HG03095 (cell line): ENCODE measurements at regions not wholly inside any gene's neighbourhood (a gene's known extent, or its start where the extent isn't known, plus 50 kb on each side); places are given as distances from the start of the nearest gene placed in this dataset.

Source experiments
- ATAC-seq: cut with Tn5 transposase; IDR thresholded peaks from one replicate; pipeline ENCODE4 v1.9.1; 2021; ENCODE audit warnings: moderate library complexity; ENCODE audit not compliant: unreplicated experiment

DNA sequence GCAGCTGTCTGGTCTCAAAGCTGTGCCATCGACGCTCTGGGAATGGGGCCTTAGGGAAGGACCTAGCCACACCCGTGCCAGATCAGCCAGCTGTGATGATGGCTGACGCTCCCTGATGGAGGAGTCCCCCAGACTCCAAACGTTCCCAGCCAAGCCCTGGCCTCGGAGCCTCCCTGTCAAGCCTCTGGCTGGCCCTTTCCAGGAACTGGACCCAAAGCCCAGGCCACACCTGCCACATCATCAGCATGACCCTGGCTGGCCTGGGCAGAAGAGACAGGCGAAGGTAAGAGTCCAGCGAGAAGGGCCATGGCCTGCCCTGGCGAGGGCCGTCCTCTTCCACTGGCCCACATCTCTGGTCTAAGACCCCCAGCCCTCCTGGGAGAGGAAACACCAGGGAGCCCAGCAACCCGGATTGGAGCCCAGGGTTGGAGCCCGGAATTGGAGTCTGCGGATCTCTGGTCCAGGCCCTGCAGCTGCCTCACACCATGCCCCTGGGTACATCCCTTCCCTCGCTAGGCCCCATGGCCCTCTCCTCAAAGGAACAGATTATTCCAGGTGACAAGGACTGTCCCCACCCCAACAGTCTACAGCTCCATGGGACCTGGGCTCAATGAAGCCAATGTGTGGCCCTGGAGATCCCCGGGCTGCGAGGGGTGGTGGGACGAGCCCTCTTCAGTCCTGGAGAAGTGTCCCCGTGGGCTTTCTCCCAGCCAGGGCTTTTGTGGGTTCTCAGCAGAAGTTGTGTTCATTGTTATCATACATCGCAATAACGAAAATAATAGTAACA, 105.1 kb upstream of the TNRC6C start:
- no peak for ATAC-seq

DNA sequence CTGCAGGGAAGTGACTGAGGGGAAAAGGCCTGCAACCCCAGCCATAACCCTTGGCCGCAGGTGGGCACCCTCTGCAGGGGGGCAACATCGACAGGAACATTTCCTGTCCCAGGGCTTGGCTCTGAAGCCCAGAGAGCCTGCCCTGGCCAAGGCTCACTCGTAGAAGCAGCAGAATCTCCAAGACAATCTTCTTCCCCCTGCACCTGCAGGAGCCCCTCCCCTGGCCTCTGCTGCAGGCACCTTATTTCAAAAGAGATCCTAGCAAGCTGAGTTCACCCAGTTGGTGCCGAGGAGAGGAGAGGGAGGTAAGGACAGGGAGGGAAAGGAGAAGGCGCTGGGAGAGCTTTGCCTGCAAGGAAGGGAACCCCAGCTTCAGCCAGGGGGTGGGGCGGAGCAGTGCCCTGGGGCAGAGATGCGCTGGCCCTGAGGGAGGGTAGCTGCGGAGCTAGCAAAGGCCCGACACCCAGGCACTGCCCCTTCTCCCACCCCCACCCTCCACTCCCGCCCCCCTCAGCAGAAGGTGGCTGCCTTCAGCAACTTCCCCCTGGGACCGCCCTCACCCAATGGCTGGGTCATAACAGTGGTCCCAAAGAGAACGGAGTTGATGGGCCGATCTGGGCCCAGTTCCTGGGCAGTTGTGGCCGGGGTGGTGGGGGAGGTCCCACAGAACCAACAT, 104.3 kb upstream of the TNRC6C start:
- no peak for ATAC-seq

DNA sequence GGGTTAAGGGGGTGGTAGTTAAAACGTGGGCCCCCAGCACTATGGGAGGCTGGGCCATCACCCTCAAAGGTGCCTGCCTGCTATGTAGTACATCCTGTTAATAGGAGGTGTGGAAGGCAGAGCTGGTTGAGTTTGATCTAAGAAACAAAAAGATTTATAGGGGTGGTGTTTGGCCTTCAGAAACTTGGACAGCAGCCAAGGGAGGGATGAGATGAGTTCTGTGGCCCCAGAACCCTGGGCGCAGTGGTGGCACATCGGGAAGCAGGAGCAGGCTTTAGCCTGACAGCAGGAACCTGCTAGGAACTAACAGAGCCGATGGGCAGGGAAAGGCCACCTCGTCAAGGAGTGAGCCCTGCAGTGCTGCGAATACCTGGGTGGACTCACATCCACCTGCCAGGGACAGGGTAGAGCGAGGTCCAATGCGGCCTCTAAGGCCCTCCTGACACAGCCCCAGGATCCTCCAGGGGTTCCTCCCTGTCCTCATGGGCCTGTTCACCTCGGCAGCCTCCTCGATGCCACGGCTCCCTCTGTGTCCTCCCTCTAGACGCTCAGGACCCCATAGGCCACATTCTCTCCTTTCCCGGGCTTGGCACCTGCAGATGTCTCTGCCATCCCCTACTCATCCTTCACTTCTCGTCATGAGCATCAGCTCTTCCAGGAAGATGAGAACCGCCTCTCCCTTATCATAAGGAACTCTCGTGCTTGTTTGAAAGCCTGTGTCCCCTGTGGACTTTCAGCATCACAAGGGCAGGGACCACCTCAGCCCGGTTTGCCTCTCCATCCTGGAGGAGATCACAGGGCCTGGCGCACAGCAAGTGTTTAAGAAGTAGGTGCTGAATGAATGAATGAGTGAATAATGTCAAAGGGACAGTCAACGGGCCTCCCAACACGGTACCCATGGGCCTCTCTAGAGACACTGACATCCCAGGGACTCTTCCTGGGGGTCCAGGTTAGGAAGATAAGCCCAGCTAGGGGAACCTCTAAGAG, 103.5 kb upstream of the TNRC6C start:
- no peak for ATAC-seq

DNA sequence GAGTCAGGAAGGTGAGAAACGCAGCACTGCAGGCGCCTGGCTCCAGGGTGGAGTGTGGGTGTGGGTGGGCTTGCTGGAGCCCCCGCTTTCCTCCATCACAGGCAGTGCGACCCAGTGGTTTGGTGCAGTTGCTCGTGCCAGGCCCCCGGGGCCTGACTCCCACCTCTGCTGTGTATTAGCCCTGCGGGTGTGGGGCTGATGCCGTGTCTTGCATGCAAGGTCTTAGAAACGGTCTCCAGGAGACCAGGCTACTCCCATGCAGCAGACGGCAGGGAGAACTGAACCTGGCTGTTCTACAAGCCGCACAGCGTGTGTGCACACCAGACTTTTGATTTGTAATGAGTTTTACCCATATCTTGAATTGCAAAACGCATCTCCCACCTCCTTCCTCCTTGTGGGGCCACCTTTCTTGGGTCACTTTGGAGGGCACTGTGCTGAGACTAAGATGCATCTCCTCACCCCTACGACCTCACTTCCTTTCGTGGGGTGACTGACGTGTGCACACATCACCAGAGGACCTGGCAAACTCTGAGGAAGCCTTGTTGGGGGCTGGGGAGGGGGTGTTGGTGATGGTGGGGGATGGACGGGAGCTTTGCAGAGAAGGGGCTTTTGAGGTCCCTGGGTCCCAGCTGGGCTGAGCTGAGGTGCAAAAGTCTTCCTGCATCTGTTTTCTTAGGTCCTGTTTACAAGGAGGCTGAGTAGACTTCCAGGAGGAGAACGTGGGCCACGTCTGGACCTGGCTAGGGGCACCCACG, 101.8 kb upstream of the TNRC6C start:
- ATAC-seq: no peak

DNA sequence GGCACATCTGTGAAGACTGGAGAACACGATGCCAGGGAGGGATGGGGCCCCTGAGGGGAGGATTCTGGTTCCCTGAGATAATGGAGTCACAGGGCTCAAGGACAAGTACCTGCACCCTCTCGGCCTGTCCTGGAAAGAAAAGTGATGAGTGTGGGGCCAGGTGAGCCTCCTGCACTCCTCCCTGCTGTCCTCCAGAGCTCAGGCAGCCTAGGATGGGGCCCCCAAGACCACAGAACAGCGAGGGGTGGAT, 101.3 kb upstream of the TNRC6C start:
- ATAC-seq: no peak

DNA sequence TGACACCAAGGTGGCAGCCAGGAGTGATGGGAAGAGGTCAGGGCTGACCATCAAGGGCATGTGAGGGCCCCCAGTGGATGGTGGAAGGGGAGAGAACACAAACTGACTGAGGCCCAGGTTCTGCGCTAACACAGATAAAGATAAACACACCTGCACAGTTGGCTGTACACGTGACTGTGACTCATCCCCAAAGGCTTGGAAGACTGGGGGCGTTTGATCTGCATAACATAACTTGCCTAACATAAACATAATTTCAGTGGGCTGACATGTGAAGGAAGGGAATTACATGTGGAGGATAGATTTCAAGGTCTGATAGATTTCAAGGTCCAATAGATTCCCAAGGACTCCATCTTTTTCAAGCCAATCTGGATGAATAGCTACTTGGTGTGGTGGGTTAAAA, 100.9 kb upstream of the TNRC6C start:
- ATAC-seq: no peak

DNA sequence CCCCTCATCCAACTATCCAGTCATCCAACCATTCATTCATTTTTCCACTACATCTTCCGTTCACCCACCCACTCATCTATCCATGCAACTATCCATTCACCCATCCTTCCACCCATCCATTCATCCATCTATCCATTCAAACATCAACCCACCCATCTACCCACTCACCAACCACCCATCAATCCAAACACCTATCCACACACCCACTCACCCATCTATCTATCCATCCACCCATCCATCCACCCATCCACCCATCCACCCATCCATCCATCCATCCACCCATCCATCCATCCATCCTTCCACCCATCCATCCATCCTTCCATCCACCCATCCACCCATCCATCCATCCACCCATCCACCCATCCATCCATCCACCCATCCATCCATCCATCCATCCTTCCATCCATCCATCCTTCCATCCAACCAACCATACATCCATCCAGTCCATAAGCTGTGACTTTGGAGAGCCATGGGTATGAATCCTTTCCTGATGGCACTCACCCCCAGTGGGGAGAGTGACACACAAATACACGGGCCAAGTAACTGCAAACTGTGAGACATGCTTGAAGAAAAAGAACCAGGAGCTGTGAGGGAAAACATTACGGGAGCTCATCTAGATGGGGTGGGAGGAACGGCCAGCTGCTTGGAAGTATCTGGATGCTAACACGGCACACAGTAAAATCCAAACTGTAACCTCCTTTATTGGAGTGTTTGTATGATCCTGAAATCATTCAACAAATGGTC, 100.0 kb upstream of the TNRC6C start:
- no peak for ATAC-seq

DNA sequence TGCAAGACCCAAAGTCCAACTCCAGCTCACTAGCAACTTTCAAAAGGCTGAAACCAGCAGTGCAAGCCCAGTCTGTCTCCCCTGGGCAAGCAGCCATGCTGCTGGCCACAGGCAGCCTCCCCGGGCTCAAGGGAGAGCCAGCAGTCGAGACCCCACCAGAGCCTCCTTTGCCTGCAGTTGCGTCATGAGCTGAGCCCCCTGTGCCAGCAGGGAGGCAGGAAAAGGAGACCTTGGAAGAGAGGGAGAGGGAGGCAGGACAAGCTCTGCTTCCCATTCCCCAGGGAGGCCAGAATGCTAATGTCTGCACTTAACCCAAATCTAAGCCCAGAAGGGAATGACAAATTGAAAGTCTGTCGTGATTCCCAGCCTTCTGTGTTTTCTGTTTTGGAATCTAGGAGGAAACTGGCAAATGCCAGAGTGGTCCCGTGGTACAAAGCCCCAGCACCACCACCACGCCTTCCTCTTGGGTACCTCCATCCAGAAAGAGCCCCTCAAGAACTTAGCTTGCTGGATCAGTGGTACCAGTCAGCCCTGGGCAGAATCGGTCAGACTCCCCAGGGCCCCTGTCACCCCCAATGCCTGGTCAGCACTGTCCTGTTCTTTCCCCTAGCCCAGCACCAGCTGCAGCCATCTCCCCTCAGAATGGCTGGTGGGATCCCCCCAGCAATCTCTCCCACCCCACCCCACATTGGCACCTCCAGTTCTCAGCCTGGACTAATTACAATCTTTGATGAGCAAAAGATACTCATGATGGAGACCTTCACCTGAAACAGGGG, 99.3 kb upstream of the TNRC6C start:
- ATAC-seq: no peak

DNA sequence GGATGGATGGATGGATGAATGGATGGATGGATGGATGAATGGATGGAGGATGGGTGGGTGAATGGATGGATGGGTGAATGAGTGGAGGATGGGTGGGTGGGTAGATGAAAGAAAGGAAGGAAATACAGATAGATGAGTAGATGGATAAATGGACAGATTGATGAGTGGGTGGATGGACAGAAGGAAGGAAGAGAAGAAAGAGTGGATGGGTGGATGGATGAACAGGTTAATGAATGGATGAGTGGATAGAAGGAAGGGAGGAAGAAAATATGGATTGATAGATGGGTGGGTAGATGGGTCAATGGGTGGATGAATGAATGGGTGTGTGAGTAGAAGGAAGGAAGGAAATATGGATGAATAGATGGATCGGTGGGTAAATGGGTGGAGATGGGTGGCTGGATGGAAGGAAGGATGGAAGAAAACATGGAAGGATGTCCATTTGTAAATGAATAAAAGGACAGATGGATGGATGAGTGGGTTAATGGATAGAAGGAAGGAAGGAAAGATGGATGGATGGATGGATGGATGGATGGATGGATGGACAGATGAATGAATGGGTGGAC, 97.3 kb upstream of the TNRC6C start:
- ATAC-seq: no peak

DNA sequence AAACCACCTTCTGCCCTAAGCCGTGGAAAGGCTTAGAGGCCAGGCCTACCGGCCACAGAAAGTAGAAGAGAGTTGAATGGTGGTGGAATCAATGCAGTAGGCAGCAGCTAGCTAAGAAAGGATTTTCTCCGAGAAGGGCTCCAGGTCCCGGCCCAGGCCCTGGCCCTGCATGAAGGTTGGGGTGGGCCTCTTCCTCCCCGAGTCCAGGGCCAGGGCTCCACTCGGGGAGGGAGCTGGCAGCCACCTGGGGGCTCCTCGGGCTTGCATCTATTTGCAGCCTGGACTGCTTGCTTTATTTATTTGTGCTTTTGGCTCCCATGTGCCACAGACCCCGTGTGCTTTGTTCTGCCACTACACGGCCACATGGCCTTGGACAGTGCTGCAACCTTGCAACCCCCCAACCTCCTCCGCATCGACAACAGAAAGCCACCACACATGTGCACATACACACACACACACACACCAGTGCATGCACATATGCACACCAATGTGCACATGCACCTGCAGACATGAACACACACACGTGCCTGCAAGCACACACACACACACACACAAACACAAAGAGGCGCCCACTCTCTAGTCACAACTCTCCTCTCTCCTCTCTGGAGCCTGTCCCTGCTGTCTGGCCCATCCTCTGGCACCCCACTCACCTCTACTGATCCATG, 96.4 kb upstream of the TNRC6C start:
- ATAC-seq: no peak

DNA sequence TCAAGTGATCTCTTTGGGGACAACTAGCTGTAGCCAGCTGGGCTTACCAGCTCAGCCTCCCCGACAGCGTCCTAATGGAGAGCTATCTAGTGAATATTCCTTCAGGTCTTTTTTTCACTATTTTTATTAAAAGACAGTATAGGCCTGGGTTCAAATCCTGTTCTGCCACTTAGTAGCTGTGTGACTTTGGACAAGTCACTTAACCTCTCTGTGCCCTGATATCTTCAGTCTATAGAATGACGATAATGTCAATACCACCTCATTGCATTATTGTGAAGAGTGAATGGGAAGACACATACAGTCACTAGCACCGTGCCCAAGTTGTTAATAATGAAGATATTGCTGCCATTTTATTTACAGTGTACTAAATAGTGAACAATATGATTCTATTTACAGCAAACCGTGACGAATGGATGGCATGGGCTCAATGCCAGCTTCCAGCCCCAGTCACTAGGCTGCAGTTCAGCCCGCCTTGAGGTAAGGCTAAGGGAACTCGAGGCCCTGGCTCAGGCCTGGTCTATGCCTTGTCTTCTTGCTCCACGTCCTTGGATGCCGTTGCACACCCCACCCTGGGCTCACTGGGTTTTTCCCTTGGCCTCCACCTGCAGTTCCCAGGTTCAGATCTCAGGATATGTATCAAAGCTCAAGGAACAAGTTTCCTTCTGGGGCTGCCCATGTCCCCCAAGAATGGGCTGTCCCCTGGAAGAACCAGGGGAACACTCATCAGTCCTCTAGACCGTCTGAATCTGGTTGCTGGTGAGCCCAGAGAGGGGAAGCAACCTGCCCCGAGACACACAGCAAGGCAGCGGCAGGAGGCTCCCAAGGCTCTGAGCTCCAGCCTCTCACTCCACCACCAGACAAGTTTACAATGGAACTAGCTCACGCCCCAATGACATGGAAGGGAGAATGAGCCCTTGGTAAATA, 95.4 kb upstream of the TNRC6C start:
- no peak for ATAC-seq

DNA sequence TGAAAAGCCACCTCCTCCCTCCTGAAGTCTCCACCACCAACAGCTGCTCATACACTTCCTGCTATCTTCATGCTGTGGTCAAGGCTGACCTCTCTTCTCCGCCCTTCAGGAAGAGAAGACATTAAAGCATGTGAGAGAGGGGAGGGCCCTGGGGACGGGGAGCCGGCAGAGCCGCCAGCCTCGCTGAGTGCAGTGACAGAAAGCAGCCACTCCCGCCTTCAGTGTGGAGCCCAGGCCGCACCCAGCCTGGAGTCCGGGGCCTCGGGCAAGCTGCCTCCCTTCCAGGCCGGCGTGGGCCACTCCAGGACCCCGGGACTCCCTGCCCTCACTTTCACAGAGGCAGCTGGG, 94.7 kb upstream of the TNRC6C start:
- ATAC-seq: no peak

DNA sequence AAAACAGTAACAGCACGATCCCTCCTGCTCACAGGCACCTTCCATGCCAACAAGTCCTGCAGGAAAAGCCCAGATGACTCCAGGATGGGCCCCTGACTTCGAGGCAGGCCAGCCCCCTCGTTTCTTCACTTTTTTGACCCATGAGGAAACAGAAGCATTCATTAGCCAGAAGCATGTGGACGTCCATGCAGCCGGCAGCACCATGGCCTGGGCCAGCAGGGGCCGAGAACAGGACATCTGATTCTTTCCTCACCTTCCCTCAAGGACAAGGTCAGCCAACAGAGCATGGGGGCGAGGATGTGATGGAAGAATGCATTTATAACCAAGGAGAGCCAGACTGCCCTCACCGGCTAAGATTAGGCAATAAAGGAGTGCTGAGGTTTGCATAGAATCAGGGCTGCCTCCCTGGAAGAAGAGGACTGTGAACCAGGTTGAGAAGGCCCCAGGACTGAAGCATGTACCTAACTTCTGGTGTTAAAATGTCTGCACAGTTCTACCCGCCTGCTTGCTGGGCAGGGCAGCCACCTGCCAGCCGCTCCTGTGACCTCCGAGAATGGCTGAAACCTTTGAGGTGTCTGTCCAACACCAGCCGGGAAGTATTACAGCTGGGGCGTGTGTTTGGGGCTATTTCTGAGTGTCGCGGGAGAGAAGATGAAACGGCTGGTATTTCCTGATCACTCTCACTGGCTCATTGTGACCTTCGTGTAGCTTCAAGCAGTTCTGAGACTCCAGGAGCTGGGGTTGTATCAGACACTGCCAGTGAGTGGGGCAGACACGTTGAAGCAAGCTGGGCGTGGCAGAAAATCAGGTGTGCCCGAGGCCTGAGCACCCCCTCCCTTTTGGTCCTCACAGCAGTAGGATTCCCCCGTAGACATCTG, 94.0 kb upstream of the TNRC6C start:
- no peak for ATAC-seq

DNA sequence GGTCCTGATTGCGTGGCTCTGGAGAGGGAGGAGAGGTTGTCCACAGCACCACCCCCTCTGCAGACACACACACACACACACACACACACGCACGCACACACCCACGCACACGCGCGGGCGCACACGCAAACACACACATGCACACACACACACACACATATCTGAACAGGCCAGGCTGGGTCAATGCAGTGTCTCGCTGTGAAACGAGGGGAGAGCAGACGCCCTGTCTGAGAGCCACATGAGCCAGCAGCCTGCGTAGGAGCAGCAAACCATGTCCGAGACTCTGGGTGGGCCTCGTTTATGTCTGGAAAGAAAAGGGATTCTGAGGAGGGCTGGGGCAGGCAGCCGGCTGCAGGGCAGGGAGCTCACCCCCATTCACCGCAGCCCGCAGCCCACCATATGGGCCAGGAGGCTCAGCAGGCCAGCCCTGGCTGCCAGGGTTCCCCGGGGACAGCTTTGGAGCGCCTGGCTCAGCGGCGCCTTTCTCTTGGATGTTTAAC, 93.3 kb upstream of the TNRC6C start:
- ATAC-seq: no peak

DNA sequence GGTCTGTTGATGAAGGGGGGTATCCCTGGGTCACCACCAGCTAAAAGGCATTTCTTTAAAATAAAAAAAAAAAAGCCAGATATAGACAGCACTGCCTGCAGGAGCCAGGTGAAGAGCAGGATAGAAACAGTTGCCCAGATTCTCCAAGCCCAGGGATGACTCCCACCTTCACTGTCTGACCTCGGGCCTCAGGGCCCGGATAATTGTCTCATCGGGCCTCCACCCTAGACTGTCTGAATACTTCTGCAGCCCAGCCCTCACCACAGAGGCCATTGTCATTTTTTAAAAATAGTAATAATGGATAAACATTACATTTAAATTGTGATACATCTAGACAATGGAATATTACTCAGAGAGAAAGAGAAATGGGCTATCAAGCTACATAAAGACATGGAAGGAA, 92.8 kb upstream of the TNRC6C start:
- no peak for ATAC-seq

DNA sequence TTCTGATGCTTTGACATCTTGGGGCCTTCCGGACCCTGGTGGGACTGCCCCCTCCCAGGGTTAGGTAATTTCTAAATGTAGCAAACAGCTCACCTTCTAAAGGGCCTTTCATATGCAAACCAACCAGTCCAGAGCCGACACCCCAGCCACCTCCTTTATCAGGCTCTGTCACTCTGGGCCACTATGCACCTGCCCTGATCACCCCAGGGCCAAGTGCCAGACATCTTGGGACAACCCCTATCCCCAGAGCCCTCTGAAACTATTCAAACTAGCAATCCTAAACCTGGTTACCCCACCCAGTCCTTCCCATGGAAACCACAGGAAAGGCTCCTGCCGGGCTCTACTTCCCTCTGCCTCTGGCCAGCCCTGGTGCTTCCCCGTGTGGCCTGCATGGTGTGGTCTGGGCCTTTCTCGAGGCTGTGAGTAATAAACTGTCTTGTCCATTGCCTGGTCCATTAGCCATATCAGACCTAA, 91.2 kb upstream of the TNRC6C start:
- ATAC-seq: no peak
